ENCODE measurements at regions not wholly inside any gene's neighbourhood (a gene's known extent, or its start where the extent isn't known, plus 50 kb on each side); places are given as distances from the start of the nearest gene placed in this dataset.

GRCh38 chr15:100703032-100703578 is 100.7 kb downstream of the ASB7 start:
- Histone ChIP-seq H3K36me3 (no peaks in the 10 kb centered on the region), H3K4me1 (no peaks in the 10 kb centered on the region), H3K27ac (no peak overlapping the region), H3K9me3 (peaks cover 0 to 3% (median 0%) of the 10 kb centered on the region in 4 donors), H3K27me3 (no peaks in the 10 kb centered on the region), H3K4me3 (no peak overlapping the region)
- intact Hi-C loops (cut with DNase I; ENCODE audit: low total_unique reads) = loop anchor here (10.0 kb wide), 1 partner anchor 62 kb away; no protein-coding TSS in a partner anchor
- 24 to 42% (median 33%) methylated on average over 3 of the region's 3 CpGs for WGBS, 5 donors
- TF ChIP-seq EP300 (IDR thresholded peaks at IDR 0.05) (no peak), POLR2AphosphoS5 (IDR thresholded peaks at IDR 0.05) (no peak), POLR2A (IDR thresholded peaks at IDR 0.05) (no peak), CTCF (IDR thresholded peaks at IDR 0.05) (no peak)
- no peak for DNase-seq

DNA sequence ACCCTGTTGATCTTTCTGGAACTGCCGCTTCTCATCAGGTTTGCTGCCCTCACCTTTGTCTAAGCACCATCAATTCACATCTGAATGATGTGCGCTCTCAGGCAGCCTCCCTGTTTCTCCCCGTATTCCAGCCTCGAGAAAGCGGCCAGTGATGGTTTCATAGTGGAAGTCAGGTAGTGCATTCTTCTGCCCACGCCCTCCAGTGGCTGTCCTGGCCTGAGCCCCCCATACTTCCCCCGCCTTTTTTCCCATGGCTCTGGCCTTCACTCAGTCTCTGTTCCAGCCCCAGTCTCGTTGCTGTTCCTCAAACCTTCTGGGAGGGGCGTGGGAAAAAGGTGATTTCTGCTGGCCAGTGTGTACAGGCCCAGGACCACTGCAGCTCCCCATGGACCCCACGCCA is 101.3 kb downstream of the ASB7 start:
- no peaks in the 10 kb centered on the region for H3K27me3 ChIP-seq
- no peak overlapping the region for H3K27ac ChIP-seq
- H3K4me1 ChIP-seq = no peaks in the 10 kb centered on the region
- DNase-seq = no peak
- TF ChIP-seq EP300 (IDR thresholded peaks at IDR 0.05) = no peak
- no peak for TF ChIP-seq POLR2AphosphoS5 (IDR thresholded peaks at IDR 0.05)
- TF ChIP-seq POLR2A (IDR thresholded peaks at IDR 0.05) = no peak
- no peak for TF ChIP-seq CTCF (IDR thresholded peaks at IDR 0.05)
- no peaks in the 10 kb centered on the region for H3K36me3 ChIP-seq
- intact Hi-C loops (cut with DNase I; ENCODE audit: low total_unique reads) = loop anchor here (10.0 kb wide), 1 partner anchor 61 kb away; no protein-coding TSS in a partner anchor
- WGBS, 5 donors = 83 to 93% (median 87%) methylated on average over 10 of the region's 10 CpGs
- no peak overlapping the region for H3K4me3 ChIP-seq
- H3K9me3 ChIP-seq = peaks cover 0 to 3% (median 0%) of the 10 kb centered on the region in 4 donors

DNA sequence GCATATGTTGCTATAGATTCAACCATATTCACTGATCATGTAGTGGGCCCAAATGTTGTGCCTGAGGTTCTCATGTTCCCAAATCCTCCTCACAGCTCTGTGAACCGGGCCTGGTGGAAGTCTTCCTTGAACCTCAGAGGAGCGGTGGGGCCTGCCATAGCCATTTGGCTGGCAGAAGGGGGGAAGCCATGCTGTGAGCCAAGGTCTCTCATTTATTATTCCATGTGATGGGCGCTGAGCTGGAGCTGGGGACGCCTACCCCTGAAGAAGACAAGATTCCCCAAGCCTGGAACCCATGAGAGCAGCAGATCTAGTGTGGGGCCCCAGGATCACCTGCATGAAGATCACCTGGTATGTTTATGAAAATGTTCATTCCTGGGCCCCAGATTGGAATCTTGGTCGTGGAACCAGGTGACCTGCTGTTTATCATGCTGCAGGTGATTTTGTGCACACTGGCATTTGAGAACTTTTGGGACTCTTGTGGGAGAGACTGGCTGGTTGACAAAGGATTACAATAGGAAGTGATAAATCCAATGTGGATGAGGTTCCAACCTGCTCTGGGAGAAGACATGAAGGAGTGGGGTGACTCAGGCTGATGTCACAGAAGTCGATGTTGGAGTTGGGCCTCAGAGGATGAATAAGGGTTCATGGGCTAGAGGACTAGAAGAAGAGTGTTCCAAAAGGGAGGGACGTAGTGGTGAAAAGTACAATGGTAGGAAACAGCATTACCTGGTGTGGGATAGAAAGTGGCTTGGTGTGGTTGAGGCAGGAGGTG is 102.1 kb downstream of the ASB7 start:
- TF ChIP-seq CTCF (IDR thresholded peaks at IDR 0.05) (no peak), POLR2AphosphoS5 (IDR thresholded peaks at IDR 0.05) (no peak), POLR2A (IDR thresholded peaks at IDR 0.05) (no peak), EP300 (IDR thresholded peaks at IDR 0.05) (no peak)
- intact Hi-C loops (cut with DNase I; ENCODE audit: low total_unique reads) = loop anchor here (10.0 kb wide), 1 partner anchor 60 kb away; no protein-coding TSS in a partner anchor
- WGBS, 5 donors = 75 to 85% (median 84%) methylated on average over 5 to 7 of the region's 7 CpGs

GRCh38 chr15:100705065-100705464 is 102.7 kb downstream of the ASB7 start:
- Histone ChIP-seq H3K4me1 (no peaks in the 10 kb centered on the region), H3K27me3 (no peaks in the 10 kb centered on the region), H3K4me3 (no peak overlapping the region), H3K36me3 (no peaks in the 10 kb centered on the region), H3K9me3 (peaks cover 0 to 3% (median 0%) of the 10 kb centered on the region in 4 donors), H3K27ac (no peak overlapping the region)
- TF ChIP-seq POLR2A (IDR thresholded peaks at IDR 0.05) = no peak
- no peak for TF ChIP-seq POLR2AphosphoS5 (IDR thresholded peaks at IDR 0.05)
- TF ChIP-seq EP300 (IDR thresholded peaks at IDR 0.05) = no peak
- no peak for TF ChIP-seq CTCF (IDR thresholded peaks at IDR 0.05)
- no peak for DNase-seq
- intact Hi-C loops (cut with DNase I; ENCODE audit: low total_unique reads) = loop anchor here (10.0 kb wide), 1 partner anchor 60 kb away; no protein-coding TSS in a partner anchor
- WGBS, 5 donors = 80 to 94% (median 89%) methylated on average over 6 to 7 of the region's 7 CpGs

More for the DNA sequence above, 102.1 kb downstream of the ASB7 start:
- Histone ChIP-seq H3K27ac (no peak overlapping the region), H3K4me1 (no peaks in the 10 kb centered on the region), H3K27me3 (no peaks in the 10 kb centered on the region), H3K36me3 (no peaks in the 10 kb centered on the region), H3K9me3 (peaks cover 0 to 3% (median 0%) of the 10 kb centered on the region in 4 donors), H3K4me3 (no peak overlapping the region)
- DNase-seq = no peak

Data from stomach (tissue), 8 donors.